ENCODE measurements at regions not wholly inside any gene's neighbourhood (a gene's known extent, or its start where the extent isn't known, plus 50 kb on each side); places are given as distances from the start of the nearest gene placed in this dataset.

DNA sequence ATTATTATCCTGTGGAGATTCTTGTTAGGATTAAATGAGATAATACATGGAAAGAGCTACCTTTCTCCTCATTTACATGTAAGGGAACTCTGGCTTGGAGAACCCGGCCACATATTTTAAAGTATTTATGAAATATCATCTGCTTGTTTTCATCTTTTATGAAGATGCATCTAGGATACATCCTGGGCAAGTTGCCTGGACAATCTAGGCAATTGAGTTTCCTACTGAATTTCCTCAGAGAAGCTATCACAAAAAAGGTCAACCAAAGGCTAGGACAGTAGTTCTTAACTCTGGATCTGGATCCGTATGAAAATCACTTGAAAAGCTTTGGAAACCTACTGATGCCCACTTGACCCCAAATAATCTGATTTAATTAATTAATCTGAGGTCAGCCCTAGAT, 140.7 kb downstream of the MTPAP start:
- TF ChIP-seq CTCF (IDR thresholded peaks at IDR 0.05; ENCODE audit: borderline replicate concordance, extremely low read depth, low read length, poor library complexity, severe bottlenecking) (no peak), EZH2 (IDR thresholded peaks at IDR 0.05; ENCODE audit: borderline replicate concordance, low read depth, low read length, severe bottlenecking) (no peak)

GRCh38 chr10:30207485-30208052, 141.5 kb downstream of the MTPAP start:
- no peak overlapping the region for H3K4me2 ChIP-seq (ENCODE audit: insufficient read depth, low read length)
- no peak for TF ChIP-seq CTCF (IDR thresholded peaks at IDR 0.05; ENCODE audit: borderline replicate concordance, extremely low read depth, low read length, poor library complexity, severe bottlenecking)
- no peak for TF ChIP-seq EZH2 (IDR thresholded peaks at IDR 0.05; ENCODE audit: borderline replicate concordance, low read depth, low read length, severe bottlenecking)
- H3K4me1 ChIP-seq (ENCODE audit: insufficient read depth, low read length), result no peaks in the 10 kb centered on the region
- H3K4me3 ChIP-seq (ENCODE audit: low read depth in 1 of 2, low read length in 2 of 2), result no peak overlapping the region
- H3K9me3 ChIP-seq (ENCODE audit: insufficient read depth, low read length, severe bottlenecking), result peaks cover 9% of the 10 kb centered on the region
- ATAC-seq (ENCODE audit: insufficient read depth, low read depth), result no peak; the same call in 2 of the 3 replicates
- no peak overlapping the region for H3K27ac ChIP-seq (ENCODE audit: low read length)
- DNase-seq, result no peak
- H4K20me1 ChIP-seq (ENCODE audit: insufficient read depth, low read length), result no peaks in the 10 kb centered on the region
- H3K79me2 ChIP-seq (ENCODE audit: insufficient read depth, low read length), result no peaks in the 10 kb centered on the region
- no peak overlapping the region for H2AFZ ChIP-seq (ENCODE audit: low read depth, low read length)
- no peaks in the 10 kb centered on the region for H3K27me3 ChIP-seq (ENCODE audit: insufficient read depth, low read length, poor library complexity)
- H3K9ac ChIP-seq (ENCODE audit: low read depth, low read length), result no peak overlapping the region
- no peaks in the 10 kb centered on the region for H3K36me3 ChIP-seq (ENCODE audit: insufficient read depth, low read length)

More for the DNA sequence above, 140.7 kb downstream of the MTPAP start:
- H4K20me1 ChIP-seq (ENCODE audit: insufficient read depth, low read length), result no peaks in the 10 kb centered on the region
- H3K27ac ChIP-seq (ENCODE audit: low read length), result no peak overlapping the region
- ATAC-seq (ENCODE audit: insufficient read depth, low read depth) (no peak), DNase-seq (no peak)
- H2AFZ ChIP-seq (ENCODE audit: low read depth, low read length), result no peak overlapping the region
- H3K79me2 ChIP-seq (ENCODE audit: insufficient read depth, low read length), result no peaks in the 10 kb centered on the region
- H3K27me3 ChIP-seq (ENCODE audit: insufficient read depth, low read length, poor library complexity), result no peaks in the 10 kb centered on the region
- H3K9ac ChIP-seq (ENCODE audit: low read depth, low read length), result no peak overlapping the region
- no peak overlapping the region for H3K4me3 ChIP-seq (ENCODE audit: low read depth in 1 of 2, low read length in 2 of 2)
- H3K4me2 ChIP-seq (ENCODE audit: insufficient read depth, low read length), result no peak overlapping the region
- peaks cover 9% of the 10 kb centered on the region for H3K9me3 ChIP-seq (ENCODE audit: insufficient read depth, low read length, severe bottlenecking)
- H3K36me3 ChIP-seq (ENCODE audit: insufficient read depth, low read length), result no peaks in the 10 kb centered on the region
- H3K4me1 ChIP-seq (ENCODE audit: insufficient read depth, low read length), result no peaks in the 10 kb centered on the region

DNA sequence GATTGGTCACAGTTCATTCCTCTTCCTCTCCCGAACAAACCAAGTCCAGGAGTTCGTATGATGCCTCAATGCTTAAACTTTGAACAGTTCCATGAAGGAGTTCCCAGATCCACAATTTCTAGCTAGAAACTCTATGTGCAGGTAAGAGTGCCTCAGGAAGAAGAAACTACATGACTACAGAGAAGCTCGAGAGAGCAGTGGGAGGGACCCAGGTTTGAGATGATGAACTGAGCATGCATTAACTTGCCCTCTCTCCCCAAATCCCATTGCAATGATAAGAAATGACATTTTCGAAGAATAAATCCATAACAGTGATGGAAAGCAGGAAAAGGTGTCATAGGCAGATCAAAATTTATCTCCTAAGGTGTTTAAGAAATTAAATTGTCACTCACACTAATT, 140.6 kb upstream of the JCAD start:
- Histone ChIP-seq H3K9me3 (ENCODE audit: insufficient read depth, low read length, severe bottlenecking) (peaks cover 9% of the 10 kb centered on the region), H3K27me3 (ENCODE audit: insufficient read depth, low read length, poor library complexity) (no peaks in the 10 kb centered on the region), H2AFZ (ENCODE audit: low read depth, low read length) (no peak overlapping the region), H4K20me1 (ENCODE audit: insufficient read depth, low read length) (no peaks in the 10 kb centered on the region), H3K36me3 (ENCODE audit: insufficient read depth, low read length) (no peaks in the 10 kb centered on the region), H3K4me1 (ENCODE audit: insufficient read depth, low read length) (no peaks in the 10 kb centered on the region), H3K27ac (ENCODE audit: low read length) (no peak overlapping the region), H3K9ac (ENCODE audit: low read depth, low read length) (no peak overlapping the region), H3K4me3 (ENCODE audit: low read depth in 1 of 2, low read length in 2 of 2) (no peak overlapping the region), H3K79me2 (ENCODE audit: insufficient read depth, low read length) (no peaks in the 10 kb centered on the region), H3K4me2 (ENCODE audit: insufficient read depth, low read length) (no peak overlapping the region)
- ATAC-seq (ENCODE audit: insufficient read depth, low read depth) (no peak), DNase-seq (no peak)
- TF ChIP-seq CTCF (IDR thresholded peaks at IDR 0.05; ENCODE audit: borderline replicate concordance, extremely low read depth, low read length, poor library complexity, severe bottlenecking) (no peak), EZH2 (IDR thresholded peaks at IDR 0.05; ENCODE audit: borderline replicate concordance, low read depth, low read length, severe bottlenecking) (no peak)
